GM12878 (cell line): ENCODE measurements at regions not wholly inside any gene's neighbourhood (a gene's known extent, or its start where the extent isn't known, plus 50 kb on each side); places are given as distances from the start of the nearest gene placed in this dataset.

Experiments used
- ATAC-seq: fragments of 200-7000 bp; cut with Tn5 transposase; 3 replicates; pipeline ENCODE4 v1.9.1; 2020; ENCODE audit warnings: mild to moderate bottlenecking, moderate library complexity
- BruUV-seq: library from RNA; stranded (reverse); fragments of 400-500 nt; replicated peaks from 2 replicates; lab custom pipeline; 2021; lab: Mats Ljungman, UMichigan
- CTCF ChIA-PET: fragments of 300-600 bp; sonication (Branson Sonifier 250); formaldehyde crosslinking; extraction: SDS; loops from one replicate; lab custom pipeline; 2021; ENCODE audit warnings: inconsistent platforms; lab: Yijun Ruan, JAX
- POLR2A ChIA-PET: fragments of 350-600 bp; formaldehyde crosslinking; extraction: SDS; loops from one replicate; lab custom pipeline; 2021; ENCODE audit warnings: inconsistent platforms; lab: Charles Lee
- RAD21 ChIA-PET: fragments of 300-600 bp; sonication (Branson Sonifier 250); formaldehyde crosslinking; loops from one replicate; lab custom pipeline; 2023; ENCODE audit warnings: antibody characterized with exemption; ENCODE audit not compliant: unreplicated experiment; lab: Charles Lee
- SMC1A ChIA-PET: fragments of 300-600 bp; sonication (Branson Sonifier 250); formaldehyde crosslinking; loops from one replicate; lab custom pipeline; 2023; ENCODE audit not compliant: unreplicated experiment, uncharacterized antibody; lab: Charles Lee
- DNase-seq: peaks from one replicate; pipeline ENCODE4 v3.0.0-alpha.2; 2011; ENCODE audit warnings: low read depth, low spot score
- FAIRE-seq: peaks from 3 replicates; lab custom pipeline; 2011; peaks lifted over from hg19 to GRCh38; lab: Jason Lieb, UNC
- H2AFZ ChIP-seq: 2 replicates; pipeline ENCODE4 v1.6.0; 2011; ENCODE audit warnings: low read depth, low read length, control low read depth; ENCODE audit not compliant: control insufficient read depth
- H3K27ac ChIP-seq: 2 replicates; pipeline ENCODE4 v1.5.1; 2011; ENCODE audit warnings: control low read depth; ENCODE audit not compliant: control insufficient read depth, insufficient read depth
- H3K27me3 ChIP-seq, 2 experiments: replicated peaks in 1 of 2; 2 replicates each; pipeline versions ENCODE4 v1.6.0 to v1.6.1; 2011; ENCODE audit warnings: low read length in 1 of 2; ENCODE audit not compliant: control insufficient read depth in 2 of 2, insufficient read depth in 2 of 2
- H3K36me3 ChIP-seq, 2 experiments: 2 replicates each; pipeline ENCODE4 v1.5.1; 2011; ENCODE audit warnings: low read length in 1 of 2; ENCODE audit not compliant: control insufficient read depth in 2 of 2, insufficient read depth in 2 of 2
- H3K4me1 ChIP-seq: 2 replicates; pipeline ENCODE4 v1.6.1; 2011; ENCODE audit warnings: mild to moderate bottlenecking, low read length, moderate library complexity, mixed read lengths; ENCODE audit not compliant: control insufficient read depth, insufficient read depth
- H3K4me2 ChIP-seq: 2 replicates; pipeline ENCODE4 v1.6.0; 2011; ENCODE audit warnings: control low read depth; ENCODE audit not compliant: control insufficient read depth, insufficient read depth
- H3K4me3 ChIP-seq: fragments of 200-600 bp; sonication (generic); 2 replicates; pipeline ENCODE4 v1.5.1; 2016
- H3K79me2 ChIP-seq: 2 replicates; pipeline ENCODE4 v1.6.0; 2011; ENCODE audit warnings: low read length; ENCODE audit not compliant: control insufficient read depth, insufficient read depth
- H3K9ac ChIP-seq: 2 replicates; pipeline ENCODE4 v1.8.0; 2011; ENCODE audit warnings: low read length, control low read depth, mixed read lengths; ENCODE audit not compliant: control insufficient read depth, insufficient read depth
- H3K9me3 ChIP-seq: replicated peaks from 3 replicates; pipeline ENCODE4 v1.5.1; 2011; ENCODE audit warnings: mild to moderate bottlenecking, low read length; ENCODE audit not compliant: control insufficient read depth, insufficient read depth
- H4K20me1 ChIP-seq: 2 replicates; pipeline ENCODE4 v1.6.0; 2011; ENCODE audit not compliant: control insufficient read depth, insufficient read depth
- GATAD2B ChIP-seq: fragments of 450-650 bp; conservative IDR thresholded peaks from 2 replicates; pipeline ENCODE4 v1.6.1; 2017; ENCODE audit warnings: low read depth, mild to moderate bottlenecking, moderate library complexity
- JUNB ChIP-seq: IDR thresholded peaks from 2 replicates; pipeline ENCODE4 v1.6.1; 2016; ENCODE audit warnings: antibody characterized with exemption, mild to moderate bottlenecking
- KDM1A ChIP-seq: fragments of 200-600 bp; sonication (generic); IDR thresholded peaks from 2 replicates; pipeline ENCODE4 v1.6.1; 2016; ENCODE audit warnings: borderline replicate concordance
- LARP7 ChIP-seq: fragments of 450-650 bp; IDR thresholded peaks from 2 replicates; pipeline ENCODE4 v1.6.1; 2017; ENCODE audit warnings: mild to moderate bottlenecking
- MTA2 ChIP-seq: fragments of 450-650 bp; IDR thresholded peaks from 2 replicates; pipeline ENCODE4 v1.6.1; 2016; ENCODE audit warnings: low read depth, mild to moderate bottlenecking, moderate library complexity
- NFXL1 ChIP-seq: fragments of 450-650 bp; IDR thresholded peaks from 2 replicates; pipeline ENCODE4 v1.6.1; 2017; ENCODE audit warnings: antibody characterized with exemption, mild to moderate bottlenecking, borderline replicate concordance
- POU2F2 ChIP-seq: IDR thresholded peaks from 3 replicates; pipeline ENCODE4 v1.6.1; 2011; ENCODE audit warnings: low read depth, mild to moderate bottlenecking, low read length, borderline replicate concordance
- SUPT20H ChIP-seq: IDR thresholded peaks from 2 replicates; pipeline ENCODE4 v1.6.1; 2011; ENCODE audit warnings: low read depth, mild to moderate bottlenecking, low read length, moderate library complexity, borderline replicate concordance; ENCODE audit not compliant: control insufficient read depth
- SUZ12 ChIP-seq: fragments of 200-600 bp; sonication (generic); IDR thresholded peaks from one replicate; pipeline ENCODE4 v1.6.1; 2018; ENCODE audit warnings: antibody characterized with exemption, mild to moderate bottlenecking; ENCODE audit not compliant: unreplicated experiment
- YBX1 ChIP-seq: fragments of 450-650 bp; IDR thresholded peaks from 2 replicates; pipeline ENCODE4 v1.6.1; 2016; ENCODE audit warnings: antibody characterized with exemption
- ZNF207 ChIP-seq: fragments of 450-650 bp; IDR thresholded peaks from 2 replicates; pipeline ENCODE4 v1.6.1; 2014; ENCODE audit warnings: antibody characterized with exemption, mild to moderate bottlenecking, borderline replicate concordance
- WGBS: methylation state at CpG from one replicate; pipeline ENCODE4 v1.1.6; 2016; ENCODE audit warnings: low lambda C conversion rate; ENCODE audit not compliant: insufficient replicate concordance, insufficient coverage; ENCODE audit errors: missing lambda C conversion rate; 5-methylcytosine and 5-hydroxymethylcytosine counted together
- in situ Hi-C: fragments of 300-500 bp; cut with MboI; formaldehyde crosslinking; loops from 9 replicates; pipeline ENCODE4 v1.14.3; 2018; ENCODE audit warnings: mixed read lengths
- intact Hi-C: fragments of 100-400 bp; cut with micrococcal nuclease; formaldehyde crosslinking; loops from one replicate; pipeline ENCODE4 v1.14.2; 2022; ENCODE audit not compliant: unreplicated experiment
- TF ChIP-seq, protein P1 (sequence below), 3 experiments: IDR thresholded peaks in 2 of 3; conservative IDR thresholded peaks in 1 of 3; 2 replicates each; pipeline ENCODE4 v1.5.1; 2011; ENCODE audit warnings: low read depth in 3 of 3, low read length in 3 of 3, mild to moderate bottlenecking in 3 of 3, control low read depth in 2 of 3, moderate library complexity in 2 of 3, inconsistent platforms in 1 of 3, mixed read lengths in 1 of 3; ENCODE audit not compliant: control insufficient read depth in 2 of 3, insufficient read depth in 1 of 3; ENCODE audit errors: extremely low read depth in 1 of 3
- TF ChIP-seq, protein P2 (sequence below): fragments of 450-650 bp; IDR thresholded peaks from 2 replicates; pipeline ENCODE4 v1.6.1; 2017; ENCODE audit warnings: low read depth, mild to moderate bottlenecking, moderate library complexity
- TF ChIP-seq, protein P3 (sequence below): fragments of 450-650 bp; IDR thresholded peaks from 2 replicates; pipeline ENCODE4 v1.6.1; 2018; ENCODE audit warnings: borderline replicate concordance, mild to moderate bottlenecking; ENCODE audit not compliant: partially characterized antibody
- TF ChIP-seq, protein P4 (sequence below): fragments of 450-650 bp; IDR thresholded peaks from 2 replicates; pipeline ENCODE4 v1.6.1; 2017; ENCODE audit warnings: mild to moderate bottlenecking

DNA sequence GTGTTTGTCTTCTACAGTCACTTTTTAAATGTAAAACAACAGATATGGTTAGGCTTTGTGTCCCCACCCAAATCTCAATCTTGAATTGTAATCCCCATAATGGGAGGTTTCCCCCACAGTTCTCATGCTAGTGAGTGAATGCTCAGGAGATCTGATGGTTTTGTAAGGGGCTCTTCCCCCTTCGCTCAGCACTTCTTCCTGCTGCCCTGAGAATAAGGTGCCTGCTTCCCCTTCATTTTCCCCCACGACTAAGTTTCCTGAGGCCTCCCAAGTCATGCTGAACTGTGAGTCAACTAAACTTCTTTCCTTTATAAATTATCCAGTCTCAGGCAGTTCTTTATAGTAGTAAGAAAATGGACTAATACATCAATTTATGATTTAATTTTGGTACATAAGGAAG, 118.0 kb upstream of the SNTG2 start:
- SMC1A ChIA-PET: no interaction called here
- FAIRE-seq (no peak), DNase-seq (no peak)
- Histone ChIP-seq H2AFZ (no peak overlapping the region), H3K79me2 (no peaks in the 10 kb centered on the region)
- CTCF ChIA-PET: no interaction called here
- in situ Hi-C loops: no loop called here
- TF ChIP-seq SUPT20H (no peak), NFXL1 (no peak), JUNB (no peak), ZNF207 (no peak), KDM1A (no peak), GATAD2B (no peak), LARP7 (no peak), MTA2 (no peak), YBX1 (no peak), POU2F2 (no peak), SUZ12 (no peak)
- TF ChIP-seq, protein P1, sequence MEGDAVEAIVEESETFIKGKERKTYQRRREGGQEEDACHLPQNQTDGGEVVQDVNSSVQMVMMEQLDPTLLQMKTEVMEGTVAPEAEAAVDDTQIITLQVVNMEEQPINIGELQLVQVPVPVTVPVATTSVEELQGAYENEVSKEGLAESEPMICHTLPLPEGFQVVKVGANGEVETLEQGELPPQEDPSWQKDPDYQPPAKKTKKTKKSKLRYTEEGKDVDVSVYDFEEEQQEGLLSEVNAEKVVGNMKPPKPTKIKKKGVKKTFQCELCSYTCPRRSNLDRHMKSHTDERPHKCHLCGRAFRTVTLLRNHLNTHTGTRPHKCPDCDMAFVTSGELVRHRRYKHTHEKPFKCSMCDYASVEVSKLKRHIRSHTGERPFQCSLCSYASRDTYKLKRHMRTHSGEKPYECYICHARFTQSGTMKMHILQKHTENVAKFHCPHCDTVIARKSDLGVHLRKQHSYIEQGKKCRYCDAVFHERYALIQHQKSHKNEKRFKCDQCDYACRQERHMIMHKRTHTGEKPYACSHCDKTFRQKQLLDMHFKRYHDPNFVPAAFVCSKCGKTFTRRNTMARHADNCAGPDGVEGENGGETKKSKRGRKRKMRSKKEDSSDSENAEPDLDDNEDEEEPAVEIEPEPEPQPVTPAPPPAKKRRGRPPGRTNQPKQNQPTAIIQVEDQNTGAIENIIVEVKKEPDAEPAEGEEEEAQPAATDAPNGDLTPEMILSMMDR (IDR thresholded peaks at IDR 0.05 in 2 of 3, conservative IDR thresholded peaks at IDR 0.05 in 1 of 3; ENCODE audit: control insufficient read depth in 2 of 3, extremely low read depth in 1 of 3, insufficient read depth in 1 of 3, low read depth in 3 of 3, low read length in 3 of 3): no peak
- TF ChIP-seq, protein P2, sequence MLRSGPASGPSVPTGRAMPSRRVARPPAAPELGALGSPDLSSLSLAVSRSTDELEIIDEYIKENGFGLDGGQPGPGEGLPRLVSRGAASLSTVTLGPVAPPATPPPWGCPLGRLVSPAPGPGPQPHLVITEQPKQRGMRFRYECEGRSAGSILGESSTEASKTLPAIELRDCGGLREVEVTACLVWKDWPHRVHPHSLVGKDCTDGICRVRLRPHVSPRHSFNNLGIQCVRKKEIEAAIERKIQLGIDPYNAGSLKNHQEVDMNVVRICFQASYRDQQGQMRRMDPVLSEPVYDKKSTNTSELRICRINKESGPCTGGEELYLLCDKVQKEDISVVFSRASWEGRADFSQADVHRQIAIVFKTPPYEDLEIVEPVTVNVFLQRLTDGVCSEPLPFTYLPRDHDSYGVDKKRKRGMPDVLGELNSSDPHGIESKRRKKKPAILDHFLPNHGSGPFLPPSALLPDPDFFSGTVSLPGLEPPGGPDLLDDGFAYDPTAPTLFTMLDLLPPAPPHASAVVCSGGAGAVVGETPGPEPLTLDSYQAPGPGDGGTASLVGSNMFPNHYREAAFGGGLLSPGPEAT: no peak
- TF ChIP-seq, protein P3, sequence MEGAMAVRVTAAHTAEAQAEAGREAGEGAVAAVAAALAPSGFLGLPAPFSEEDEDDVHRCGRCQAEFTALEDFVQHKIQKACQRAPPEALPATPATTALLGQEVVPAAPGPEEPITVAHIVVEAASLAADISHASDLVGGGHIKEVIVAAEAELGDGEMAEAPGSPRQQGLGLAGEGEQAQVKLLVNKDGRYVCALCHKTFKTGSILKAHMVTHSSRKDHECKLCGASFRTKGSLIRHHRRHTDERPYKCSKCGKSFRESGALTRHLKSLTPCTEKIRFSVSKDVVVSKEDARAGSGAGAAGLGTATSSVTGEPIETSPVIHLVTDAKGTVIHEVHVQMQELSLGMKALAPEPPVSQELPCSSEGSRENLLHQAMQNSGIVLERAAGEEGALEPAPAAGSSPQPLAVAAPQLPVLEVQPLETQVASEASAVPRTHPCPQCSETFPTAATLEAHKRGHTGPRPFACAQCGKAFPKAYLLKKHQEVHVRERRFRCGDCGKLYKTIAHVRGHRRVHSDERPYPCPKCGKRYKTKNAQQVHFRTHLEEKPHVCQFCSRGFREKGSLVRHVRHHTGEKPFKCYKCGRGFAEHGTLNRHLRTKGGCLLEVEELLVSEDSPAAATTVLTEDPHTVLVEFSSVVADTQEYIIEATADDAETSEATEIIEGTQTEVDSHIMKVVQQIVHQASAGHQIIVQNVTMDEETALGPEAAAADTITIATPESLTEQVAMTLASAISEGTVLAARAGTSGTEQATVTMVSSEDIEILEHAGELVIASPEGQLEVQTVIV: no peak
- TF ChIP-seq, protein P4, sequence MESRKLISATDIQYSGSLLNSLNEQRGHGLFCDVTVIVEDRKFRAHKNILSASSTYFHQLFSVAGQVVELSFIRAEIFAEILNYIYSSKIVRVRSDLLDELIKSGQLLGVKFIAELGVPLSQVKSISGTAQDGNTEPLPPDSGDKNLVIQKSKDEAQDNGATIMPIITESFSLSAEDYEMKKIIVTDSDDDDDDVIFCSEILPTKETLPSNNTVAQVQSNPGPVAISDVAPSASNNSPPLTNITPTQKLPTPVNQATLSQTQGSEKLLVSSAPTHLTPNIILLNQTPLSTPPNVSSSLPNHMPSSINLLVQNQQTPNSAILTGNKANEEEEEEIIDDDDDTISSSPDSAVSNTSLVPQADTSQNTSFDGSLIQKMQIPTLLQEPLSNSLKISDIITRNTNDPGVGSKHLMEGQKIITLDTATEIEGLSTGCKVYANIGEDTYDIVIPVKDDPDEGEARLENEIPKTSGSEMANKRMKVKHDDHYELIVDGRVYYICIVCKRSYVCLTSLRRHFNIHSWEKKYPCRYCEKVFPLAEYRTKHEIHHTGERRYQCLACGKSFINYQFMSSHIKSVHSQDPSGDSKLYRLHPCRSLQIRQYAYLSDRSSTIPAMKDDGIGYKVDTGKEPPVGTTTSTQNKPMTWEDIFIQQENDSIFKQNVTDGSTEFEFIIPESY: no peak
- TF ChIP-seq, all 136 proteins: peak for 0
- Histone ChIP-seq H3K4me2 (no peak overlapping the region), H3K27me3 (no peaks in the 10 kb centered on the region; a peak in 1 of 4 replicates), H3K4me1 (no peaks in the 10 kb centered on the region), H3K36me3 (no peaks in the 10 kb centered on the region), H3K9me3 (no peaks in the 10 kb centered on the region), H3K4me3 (no peak overlapping the region), H4K20me1 (no peaks in the 10 kb centered on the region), H3K27ac (no peak overlapping the region), H3K9ac (no peak overlapping the region)
- ChIA-PET POLR2A (no interaction called here), RAD21 (no interaction called here)
- intact Hi-C loops: no loop called here
- 0% methylated on average over 2 of the region's 2 CpGs for WGBS
- no peak for ATAC-seq
- no TSS peak for BruUV-seq
